ENCODE measurements at regions not wholly inside any gene's neighbourhood (a gene's known extent, or its start where the extent isn't known, plus 50 kb on each side); places are given as distances from the start of the nearest gene placed in this dataset.

- Histone ChIP-seq H3K4me3 (ENCODE audit: control extremely low read depth in 1 of 5, extremely low read depth in 1 of 5, insufficient read depth in 1 of 5, low read depth in 2 of 5, low read length in 4 of 5) (no peak overlapping the region), H3K9ac (ENCODE audit: low read length) (no peak overlapping the region), H3K4me2 (replicated peaks; ENCODE audit: low read depth, low read length, poor library complexity, severe bottlenecking) (no peak overlapping the region), H3K27ac (ENCODE audit: low read length in 2 of 2) (peak overlapping the region in 1 of 2 donors; percentile 54), H2AFZ (ENCODE audit: insufficient read depth, low read depth, low read length, poor library complexity, severe bottlenecking) (no peak overlapping the region), H3K9me3 (ENCODE audit: control extremely low read depth in 1 of 3, control insufficient read depth in 2 of 3, insufficient read depth in 1 of 3, low read length in 2 of 3) (peaks cover 0 to 8% (median 7%) of the 10 kb centered on the region in 3 donors), H3K27me3 (replicated peaks in 1 of 4; ENCODE audit: control extremely low read depth in 1 of 4, control insufficient read depth in 3 of 4, insufficient read depth in 4 of 4, low read length in 3 of 4) (no peaks in the 10 kb centered on the region), H3K79me2 (ENCODE audit: control insufficient read depth, insufficient read depth, low read length) (no peaks in the 10 kb centered on the region), H3K36me3 (replicated peaks in 1 of 2; ENCODE audit: control extremely low read depth in 1 of 2, control insufficient read depth in 1 of 2, extremely low read depth in 1 of 2, insufficient read depth in 2 of 2, low read length in 1 of 2) (no peaks in the 10 kb centered on the region), H3K4me1 (ENCODE audit: control insufficient read depth in 2 of 2, insufficient read depth in 2 of 2, low read length in 2 of 2) (peaks cover 28 to 30% of the 10 kb centered on the region in 2 donors), H4K20me1 (ENCODE audit: control insufficient read depth, insufficient read depth, low read length, poor library complexity, severe bottlenecking) (no peaks in the 10 kb centered on the region)
- Mint-ChIP-seq H3K27ac (no peak overlapping the region), H3K4me3 (no peak overlapping the region), H3K27me3 (no peaks in the 10 kb centered on the region), H3K4me1 (peaks cover 28% of the 10 kb centered on the region), H3K9me3 (ENCODE audit: insufficient read depth) (no peaks in the 10 kb centered on the region)
- DNase-seq (no peak), ATAC-seq (ENCODE audit: low read depth) (no peak)
- ChIA-PET POLR2A (interaction anchor here (1.0 kb wide), 1 partner anchor 12 kb away, joined by 3 read pairs; no protein-coding TSS in a partner anchor), CTCF (interaction anchor here (0.6 to 1.2 kb wide), 4 partner anchors 20 to 1212 kb away, joined by 3 to 4 read pairs (median 3); no protein-coding TSS in a partner anchor)
- WGBS (ENCODE audit: insufficient coverage), result 100% methylated on average over 2 of the region's 4 CpGs
- intact Hi-C loops (cut with micrococcal nuclease), result loop anchor here (5.0 to 10.0 kb wide), 2 partner anchors 42 to 55 kb away; no protein-coding TSS in a partner anchor
- TF ChIP-seq CTCF (IDR thresholded peaks at IDR 0.05) (no peak), EZH2 (IDR thresholded peaks at IDR 0.05; ENCODE audit: borderline replicate concordance, insufficient read depth, low read depth, low read length, poor library complexity, severe bottlenecking) (no peak)
Measured at GRCh38 chr14:89680156-89680555, 263.1 kb upstream of the FOXN3 start.

- H3K36me3 ChIP-seq (replicated peaks in 1 of 2; ENCODE audit: control extremely low read depth in 1 of 2, control insufficient read depth in 1 of 2, extremely low read depth in 1 of 2, insufficient read depth in 2 of 2, low read length in 1 of 2), result no peaks in the 10 kb centered on the region
- peaks cover 28 to 30% of the 10 kb centered on the region in 2 donors for H3K4me1 ChIP-seq (ENCODE audit: control insufficient read depth in 2 of 2, insufficient read depth in 2 of 2, low read length in 2 of 2)
- peaks cover 28% of the 10 kb centered on the region for H3K4me1 Mint-ChIP-seq
- DNase-seq, result no peak
- no peaks in the 10 kb centered on the region for H4K20me1 ChIP-seq (ENCODE audit: control insufficient read depth, insufficient read depth, low read length, poor library complexity, severe bottlenecking)
- no peak overlapping the region for H2AFZ ChIP-seq (ENCODE audit: insufficient read depth, low read depth, low read length, poor library complexity, severe bottlenecking)
- H3K9ac ChIP-seq (ENCODE audit: low read length), result no peak overlapping the region
- no peaks in the 10 kb centered on the region for H3K27me3 Mint-ChIP-seq
- H3K4me2 ChIP-seq (replicated peaks; ENCODE audit: low read depth, low read length, poor library complexity, severe bottlenecking), result no peak overlapping the region
- CTCF ChIA-PET, result no interaction called here
- H3K9me3 Mint-ChIP-seq (ENCODE audit: insufficient read depth), result no peaks in the 10 kb centered on the region
- POLR2A ChIA-PET, result no interaction called here
- H3K27ac ChIP-seq (ENCODE audit: low read length in 2 of 2), result no peak overlapping the region
- no peak overlapping the region for H3K4me3 Mint-ChIP-seq
- intact Hi-C loops (cut with micrococcal nuclease), result no loop called here
- H3K4me3 ChIP-seq (ENCODE audit: control extremely low read depth in 1 of 5, extremely low read depth in 1 of 5, insufficient read depth in 1 of 5, low read depth in 2 of 5, low read length in 4 of 5), result no peak overlapping the region
- no peak for TF ChIP-seq EZH2 (IDR thresholded peaks at IDR 0.05; ENCODE audit: borderline replicate concordance, insufficient read depth, low read depth, low read length, poor library complexity, severe bottlenecking)
- no peak for TF ChIP-seq CTCF (IDR thresholded peaks at IDR 0.05)
- H3K27me3 ChIP-seq (replicated peaks in 1 of 4; ENCODE audit: control extremely low read depth in 1 of 4, control insufficient read depth in 3 of 4, insufficient read depth in 4 of 4, low read length in 3 of 4), result no peaks in the 10 kb centered on the region
- WGBS (ENCODE audit: insufficient coverage), result 100% methylated on average over 2 of the region's 2 CpGs
- peaks cover 0 to 5% (median under 1%) of the 10 kb centered on the region in 3 donors for H3K9me3 ChIP-seq (ENCODE audit: control extremely low read depth in 1 of 3, control insufficient read depth in 2 of 3, insufficient read depth in 1 of 3, low read length in 2 of 3)
- no peak for ATAC-seq (ENCODE audit: low read depth)
- no peaks in the 10 kb centered on the region for H3K79me2 ChIP-seq (ENCODE audit: control insufficient read depth, insufficient read depth, low read length)
- no peak overlapping the region for H3K27ac Mint-ChIP-seq
Measured at GRCh38 chr14:89678768-89679167, 261.7 kb upstream of the FOXN3 start.

Data from B cell (primary cell).